Common myeloid progenitor, CD34-positive (primary cell): ENCODE measurements at regions not wholly inside any gene's neighbourhood (a gene's known extent, or its start where the extent isn't known, plus 50 kb on each side); places are given as distances from the start of the nearest gene placed in this dataset.
"Not testable (repeated sequence)": the region's sequence is repeated elsewhere in the genome, so short reads cannot be mapped to it uniquely, and the experiment has no call there.

ENCODE experiments used
- CTCF ChIA-PET: fragments of 350-600 bp; sonication (Branson Sonifier 250); formaldehyde crosslinking; loops from one replicate; lab custom pipeline; 2021; ENCODE audit warnings: antibody characterized with exemption; lab: Charles Lee
- POLR2A ChIA-PET: fragments of 350-600 bp; sonication (Branson Sonifier 250); formaldehyde crosslinking; loops from one replicate; lab custom pipeline; 2021; ENCODE audit warnings: antibody characterized with exemption; lab: Charles Lee
- DNase-seq, 3 donors: peaks; one replicate each; pipeline versions ENCODE4 v3.0.0 to v3.0.0-alpha.2; 2013
- H3K27ac ChIP-seq, 2 experiments: 1 replicate in 1 of 2; 2 replicates in 1 of 2; pipeline ENCODE4 v1.7.0; 2013; ENCODE audit warnings: inconsistent platforms in 2 of 2, low read length in 2 of 2, mild to moderate bottlenecking in 2 of 2, low read depth in 1 of 2, moderate library complexity in 1 of 2; ENCODE audit not compliant: severe bottlenecking in 2 of 2, insufficient read depth in 1 of 2, poor library complexity in 1 of 2
- H3K27me3 ChIP-seq, 5 experiments: replicated peaks in 2 of 5; 1 replicate in 3 of 5; 2 replicates in 2 of 5; pipeline versions ENCODE4 v1.6.1 to v1.7.0; 2013; ENCODE audit warnings: low read length in 4 of 5, mild to moderate bottlenecking in 2 of 5, moderate library complexity in 2 of 5, inconsistent platforms in 1 of 5; ENCODE audit not compliant: insufficient read depth in 5 of 5, control insufficient read depth in 4 of 5
- H3K36me3 ChIP-seq, 4 experiments: 1 replicate in 2 of 4; 2 replicates in 2 of 4; pipeline versions ENCODE4 v1.6.1 to v1.7.0; 2013; ENCODE audit warnings: low read length in 3 of 4, control low read depth in 1 of 4, mild to moderate bottlenecking in 1 of 4; ENCODE audit not compliant: control insufficient read depth in 4 of 4, insufficient read depth in 4 of 4
- H3K4me1 ChIP-seq, 4 experiments: 1 replicate in 3 of 4; 2 replicates in 1 of 4; pipeline versions ENCODE4 v1.6.1 to v1.7.1; 2013; ENCODE audit warnings: low read length in 3 of 4, mild to moderate bottlenecking in 3 of 4, control low read depth in 1 of 4, inconsistent platforms in 1 of 4, moderate library complexity in 1 of 4; ENCODE audit not compliant: control insufficient read depth in 4 of 4, insufficient read depth in 4 of 4; ENCODE audit errors: control extremely low read depth in 1 of 4
- H3K4me3 ChIP-seq, 7 experiments: 1 replicate in 4 of 7; 2 replicates in 3 of 7; pipeline versions ENCODE4 v1.5.1 to v1.7.0; 2013; ENCODE audit warnings: mild to moderate bottlenecking in 7 of 7, low read length in 6 of 7, moderate library complexity in 6 of 7, inconsistent platforms in 2 of 7, low read depth in 2 of 7, control low read depth in 1 of 7; ENCODE audit not compliant: insufficient read depth in 4 of 7, control insufficient read depth in 1 of 7; ENCODE audit errors: extremely low read depth in 1 of 7
- H3K9me3 ChIP-seq, 5 experiments: 1 replicate in 4 of 5; 2 replicates in 1 of 5; pipeline versions ENCODE4 v1.6.1 to v1.7.1; 2013; ENCODE audit warnings: low read length in 4 of 5, mild to moderate bottlenecking in 2 of 5, inconsistent platforms in 1 of 5, low read depth in 1 of 5, moderate library complexity in 1 of 5; ENCODE audit not compliant: control insufficient read depth in 4 of 5, insufficient read depth in 2 of 5; ENCODE audit errors: control extremely low read depth in 1 of 5
- WGBS: methylation state at CpG from one replicate; pipeline ENCODE4 v1.1.5; 2013; ENCODE audit not compliant: insufficient coverage; 5-methylcytosine and 5-hydroxymethylcytosine counted together

DNA sequence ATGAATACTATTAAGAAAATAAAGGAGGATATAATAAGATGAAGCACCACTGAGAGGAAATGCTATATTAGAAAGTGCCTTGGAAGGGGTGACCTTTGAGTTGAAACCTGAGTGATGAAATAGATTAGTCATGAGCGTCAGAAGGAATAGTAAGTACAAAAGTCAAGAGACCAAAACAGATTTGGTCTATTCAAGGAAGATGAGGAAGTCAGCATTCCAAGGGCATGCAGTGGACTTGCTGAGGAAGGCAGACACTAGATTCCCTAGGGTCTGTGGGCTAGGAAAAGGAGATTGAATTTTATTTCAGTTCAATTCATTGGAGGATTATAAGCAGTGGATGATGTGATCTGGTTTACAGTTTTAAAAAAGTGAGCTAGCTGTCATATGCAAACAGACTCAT lies 73.0 kb upstream of the WDFY3 start:
- Histone ChIP-seq H3K36me3 (no peaks in the 10 kb centered on the region), H3K27ac (no peak overlapping the region), H3K27me3 (no peaks in the 10 kb centered on the region), H3K4me1 (no peaks in the 10 kb centered on the region), H3K4me3 (no peak overlapping the region), H3K9me3 (peaks cover 0 to 7% (median 0%) of the 10 kb centered on the region in 5 experiments)
- no peak for DNase-seq
- ChIA-PET POLR2A (no interaction called here), CTCF (no interaction called here)
- 100% methylated on average over 1 of the region's 1 CpG for WGBS

GRCh38 chr4:85043812-85044496 lies 77.5 kb upstream of the WDFY3 start:
- CTCF ChIA-PET: not testable (repeated sequence)

DNA sequence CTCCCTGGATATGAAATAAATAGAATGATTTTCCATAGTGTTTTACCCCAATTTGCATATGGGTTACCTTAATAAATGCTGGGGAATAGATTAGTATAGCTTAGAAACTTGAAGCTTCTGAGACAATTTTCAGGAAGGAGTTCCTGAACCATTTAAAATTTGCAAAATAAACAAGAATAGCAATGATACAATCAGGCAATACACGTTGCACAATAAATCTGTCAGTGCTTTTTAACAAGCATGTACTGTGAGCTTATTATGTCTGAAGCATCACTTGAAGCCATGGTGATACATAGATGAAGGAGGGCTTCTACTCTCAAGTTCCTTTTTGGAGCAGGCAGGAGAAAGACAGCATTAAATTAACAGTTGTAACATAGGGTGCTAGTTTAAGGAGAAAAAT lies 84.2 kb upstream of the WDFY3 start:
- Histone ChIP-seq H3K4me1 (no peaks in the 10 kb centered on the region), H3K4me3 (no peak overlapping the region), H3K36me3 (no peaks in the 10 kb centered on the region), H3K27me3 (no peaks in the 10 kb centered on the region), H3K27ac (no peak overlapping the region), H3K9me3 (peaks cover 0 to 1% (median 0%) of the 10 kb centered on the region in 5 experiments)
- 17% methylated on average over 1 of the region's 1 CpG for WGBS
- CTCF ChIA-PET: no interaction called here
- DNase-seq: no peak
- POLR2A ChIA-PET: no interaction called here

More at GRCh38 chr4:85043812-85044496, 77.5 kb upstream of the WDFY3 start:
- DNase-seq, H3K9me3 ChIP-seq, H3K4me1 ChIP-seq, H3K4me3 ChIP-seq, POLR2A ChIA-PET, H3K27me3 ChIP-seq, H3K36me3 ChIP-seq, H3K27ac ChIP-seq: not testable (repeated sequence)
- WGBS: 96% methylated on average over 6 of the region's 6 CpGs

DNA sequence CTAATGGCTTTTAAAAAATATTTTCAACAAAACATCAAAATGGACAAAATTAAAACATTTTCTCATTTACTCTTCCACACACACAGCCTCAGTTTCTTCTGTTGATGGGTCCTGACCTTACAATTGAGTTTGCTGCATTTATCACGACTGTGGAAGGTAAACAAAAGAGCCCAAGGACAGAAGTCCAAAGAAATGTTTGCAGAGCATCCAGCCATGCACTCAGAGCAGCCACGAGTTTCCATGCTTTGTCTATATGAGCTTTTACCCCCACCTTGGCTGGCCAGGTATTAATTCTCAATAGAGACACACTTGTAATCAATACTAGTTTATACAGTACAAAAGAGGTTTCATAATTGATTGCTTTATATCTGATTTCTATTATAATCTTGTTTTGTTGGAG lies 85.0 kb upstream of the WDFY3 start:
- ChIA-PET POLR2A (no interaction called here), CTCF (no interaction called here)
- no peak overlapping the region for H3K27ac ChIP-seq
- H3K9me3 ChIP-seq: peaks cover 0 to 1% (median 0%) of the 10 kb centered on the region in 5 experiments
- no peak overlapping the region for H3K4me3 ChIP-seq
- no peaks in the 10 kb centered on the region for H3K4me1 ChIP-seq
- H3K36me3 ChIP-seq: no peaks in the 10 kb centered on the region
- no peak for DNase-seq
- 57% methylated on average over 1 of the region's 2 CpGs for WGBS
- H3K27me3 ChIP-seq: no peaks in the 10 kb centered on the region

DNA sequence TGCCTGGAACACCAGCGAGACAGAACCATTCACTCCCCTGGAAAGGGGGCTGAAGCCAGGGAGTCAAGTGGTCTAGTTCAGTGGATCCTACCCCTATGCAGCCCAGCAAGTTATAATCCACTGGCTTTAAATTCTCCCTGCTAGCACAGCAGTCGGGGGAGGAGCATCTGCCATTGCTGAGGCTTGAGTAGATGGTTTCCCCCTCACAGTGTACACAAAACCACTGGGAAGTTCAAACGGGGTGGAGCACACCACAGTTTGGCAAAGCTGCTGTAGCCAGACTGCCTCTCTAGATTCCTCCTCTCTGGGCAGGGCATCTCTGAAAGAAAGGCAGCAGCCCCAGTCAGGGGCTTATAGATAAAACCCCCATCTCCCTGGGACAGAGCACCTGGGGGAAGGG lies 88.4 kb upstream of the WDFY3 start:
- POLR2A ChIA-PET: not testable (repeated sequence)

DNA sequence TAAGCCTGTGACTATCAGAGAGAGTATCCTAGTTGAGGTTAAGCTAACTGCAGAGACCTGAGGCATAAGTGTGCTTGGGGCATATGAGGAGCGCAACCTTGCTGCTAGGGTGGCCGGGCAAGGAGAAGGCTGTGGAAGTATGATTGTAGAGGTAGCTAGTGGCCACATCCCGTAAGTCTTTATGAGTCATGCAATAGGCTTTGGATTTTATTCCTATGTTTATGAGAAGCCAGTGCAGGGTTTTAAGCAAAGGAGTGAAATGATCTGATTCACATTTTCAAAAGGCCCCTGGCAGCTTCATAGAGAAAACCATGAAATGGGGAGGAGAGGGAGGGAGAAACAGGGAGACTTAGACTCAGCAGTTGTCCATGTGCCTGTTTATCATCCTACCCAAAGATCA lies 92.1 kb upstream of the WDFY3 start:
- no peak overlapping the region for H3K27ac ChIP-seq
- 100% methylated on average over 2 of the region's 3 CpGs for WGBS
- no peaks in the 10 kb centered on the region for H3K4me1 ChIP-seq
- POLR2A ChIA-PET: no interaction called here
- H3K27me3 ChIP-seq: peaks cover 0 to 3% (median 0%) of the 10 kb centered on the region in 5 experiments
- H3K4me3 ChIP-seq: no peak overlapping the region
- no peak for DNase-seq
- no peaks in the 10 kb centered on the region for H3K36me3 ChIP-seq
- CTCF ChIA-PET: no interaction called here
- no peaks in the 10 kb centered on the region for H3K9me3 ChIP-seq

More for the DNA sequence above, 88.4 kb upstream of the WDFY3 start:
- WGBS: 83% methylated on average over 2 of the region's 3 CpGs
- not testable (repeated sequence) for H3K36me3 ChIP-seq, H3K9me3 ChIP-seq, H3K27ac ChIP-seq, DNase-seq, H3K4me3 ChIP-seq, H3K27me3 ChIP-seq, H3K4me1 ChIP-seq
- CTCF ChIA-PET: interaction anchor here (0.5 kb wide), 1 partner anchor 143 kb away, joined by 3 read pairs; no protein-coding TSS in a partner anchor

DNA sequence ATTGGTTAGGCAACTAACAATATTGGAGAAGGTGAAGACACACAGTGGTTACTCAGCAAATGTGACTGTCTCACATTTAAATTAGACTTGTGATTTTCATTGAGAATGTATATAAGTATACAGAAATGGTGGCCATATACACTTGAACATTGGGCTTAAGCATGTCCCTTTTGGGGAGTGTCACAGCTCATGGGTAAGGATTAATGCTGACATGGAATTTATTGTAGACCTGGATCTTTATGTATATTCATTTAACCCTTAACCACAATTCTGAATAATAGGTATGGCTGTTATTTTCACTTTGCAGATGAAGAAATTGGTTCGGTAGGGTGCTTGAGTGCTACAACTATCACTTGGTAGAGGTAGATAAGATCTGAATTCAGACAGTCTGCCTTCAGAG lies 95.5 kb upstream of the WDFY3 start:
- Histone ChIP-seq H3K4me3 (no peak overlapping the region), H3K27me3 (peaks cover 0 to 3% (median 0%) of the 10 kb centered on the region in 5 experiments), H3K9me3 (no peaks in the 10 kb centered on the region), H3K4me1 (no peaks in the 10 kb centered on the region), H3K36me3 (no peaks in the 10 kb centered on the region), H3K27ac (no peak overlapping the region)
- ChIA-PET POLR2A (no interaction called here), CTCF (no interaction called here)
- no peak for DNase-seq
- no CpG with 5 or more reads among the region's 1 CpG for WGBS
